ENCODE measurements at regions not wholly inside any gene's neighbourhood (a gene's known extent, or its start where the extent isn't known, plus 50 kb on each side); places are given as distances from the start of the nearest gene placed in this dataset.

DNA sequence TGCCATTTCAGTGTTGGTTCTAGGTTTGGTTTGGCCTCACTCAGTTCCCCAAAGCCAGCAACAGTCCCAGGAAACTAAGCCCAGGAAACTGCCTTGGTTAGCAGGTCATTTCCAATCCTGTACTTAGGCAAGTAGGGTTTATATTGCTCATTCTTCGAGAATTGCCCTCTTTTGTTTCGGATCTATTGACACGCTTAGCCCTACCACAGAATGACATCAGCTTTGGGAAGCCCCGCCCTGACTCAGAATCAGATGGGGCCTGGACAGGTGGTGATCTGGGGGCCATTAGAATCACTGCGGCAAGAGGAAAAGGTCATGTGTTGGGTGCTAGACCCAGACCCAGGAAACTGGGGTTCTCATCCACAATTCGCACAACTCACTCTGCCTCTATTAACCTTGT lies 578.2 kb downstream of the QKI start:
- no peak for ATAC-seq (ENCODE audit: low FRiP score)
- DNase-seq (ENCODE audit: low spot score): no peak
- TF ChIP-seq, protein P1, sequence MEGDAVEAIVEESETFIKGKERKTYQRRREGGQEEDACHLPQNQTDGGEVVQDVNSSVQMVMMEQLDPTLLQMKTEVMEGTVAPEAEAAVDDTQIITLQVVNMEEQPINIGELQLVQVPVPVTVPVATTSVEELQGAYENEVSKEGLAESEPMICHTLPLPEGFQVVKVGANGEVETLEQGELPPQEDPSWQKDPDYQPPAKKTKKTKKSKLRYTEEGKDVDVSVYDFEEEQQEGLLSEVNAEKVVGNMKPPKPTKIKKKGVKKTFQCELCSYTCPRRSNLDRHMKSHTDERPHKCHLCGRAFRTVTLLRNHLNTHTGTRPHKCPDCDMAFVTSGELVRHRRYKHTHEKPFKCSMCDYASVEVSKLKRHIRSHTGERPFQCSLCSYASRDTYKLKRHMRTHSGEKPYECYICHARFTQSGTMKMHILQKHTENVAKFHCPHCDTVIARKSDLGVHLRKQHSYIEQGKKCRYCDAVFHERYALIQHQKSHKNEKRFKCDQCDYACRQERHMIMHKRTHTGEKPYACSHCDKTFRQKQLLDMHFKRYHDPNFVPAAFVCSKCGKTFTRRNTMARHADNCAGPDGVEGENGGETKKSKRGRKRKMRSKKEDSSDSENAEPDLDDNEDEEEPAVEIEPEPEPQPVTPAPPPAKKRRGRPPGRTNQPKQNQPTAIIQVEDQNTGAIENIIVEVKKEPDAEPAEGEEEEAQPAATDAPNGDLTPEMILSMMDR (IDR thresholded peaks at IDR 0.05): no peak

- ATAC-seq (ENCODE audit: low FRiP score): no peak
- DNase-seq (ENCODE audit: low spot score): no peak
- TF ChIP-seq, protein P1 (IDR thresholded peaks at IDR 0.05): no peak
These were observed 577.5 kb downstream of the QKI start for GRCh38 chr6:163992056-163992455.

DNA sequence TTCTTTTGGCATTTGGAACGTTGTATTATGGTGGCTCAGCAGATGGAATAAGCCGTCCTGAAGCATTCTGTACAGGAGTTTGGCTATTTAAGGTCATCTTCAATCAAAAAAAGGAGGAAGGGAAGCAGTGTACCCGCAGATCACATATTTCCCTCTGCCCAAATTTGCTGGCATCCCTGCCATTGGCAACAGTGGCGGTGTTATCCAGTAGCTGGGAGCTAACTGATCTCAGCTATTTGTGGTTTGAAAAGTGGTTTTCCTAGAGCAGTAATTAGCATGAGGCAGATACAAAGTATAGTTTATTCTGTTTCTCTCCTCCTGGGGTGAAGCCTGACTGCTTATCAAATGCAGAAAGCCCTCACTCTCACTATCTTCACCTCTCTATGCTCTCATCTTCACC lies 576.8 kb downstream of the QKI start:
- no peak for DNase-seq (ENCODE audit: low spot score)

DNA sequence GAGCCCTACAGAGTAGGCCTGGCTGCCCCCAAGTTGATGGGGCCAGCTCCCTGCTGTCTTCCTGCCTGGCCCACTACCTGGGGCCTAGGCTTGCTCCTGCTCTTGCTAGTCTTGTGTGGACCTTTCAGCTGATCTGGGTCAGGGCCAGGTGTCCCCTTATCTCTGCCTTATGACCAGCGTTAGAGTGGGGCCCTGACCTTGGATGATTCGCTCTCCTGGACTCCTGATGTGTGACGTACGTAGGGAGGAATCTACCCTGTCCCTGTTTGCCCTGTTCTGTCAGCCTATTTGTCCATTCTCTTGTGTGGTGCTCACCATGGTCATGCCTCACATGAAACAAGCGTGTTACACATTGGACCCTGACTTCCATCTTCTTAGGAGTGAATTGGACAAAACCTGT lies 571.8 kb downstream of the QKI start:
- TF ChIP-seq, protein P1 (IDR thresholded peaks at IDR 0.05): no peak
- ATAC-seq (ENCODE audit: low FRiP score) (peak; percentile 29), DNase-seq (ENCODE audit: low spot score) (no peak)

More for the DNA sequence above, 576.8 kb downstream of the QKI start:
- TF ChIP-seq, protein P1 (IDR thresholded peaks at IDR 0.05): no peak
- ATAC-seq (ENCODE audit: low FRiP score): no peak

DNA sequence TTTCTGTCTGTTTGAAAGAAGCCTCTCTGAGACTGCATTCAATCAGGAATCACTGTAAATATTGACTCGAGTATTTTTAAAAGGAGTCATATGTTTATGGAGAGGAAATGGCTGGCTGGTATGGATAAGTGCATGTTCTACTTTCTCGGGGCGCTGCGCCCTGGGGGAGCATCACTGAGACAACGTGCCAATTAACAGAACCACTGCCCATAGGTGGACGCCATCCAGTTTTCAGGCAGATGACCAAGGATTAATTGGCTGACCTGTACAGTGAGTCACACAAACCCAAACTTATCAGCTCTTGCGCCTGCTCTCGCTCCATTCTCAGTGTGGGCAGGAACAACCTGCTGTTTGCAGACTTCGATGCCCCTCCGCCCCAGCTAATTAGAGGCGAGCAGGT lies 571.2 kb downstream of the QKI start:
- TF ChIP-seq, protein P1 (IDR thresholded peaks at IDR 0.05): no peak
- ATAC-seq (ENCODE audit: low FRiP score) (peak; percentile 75), DNase-seq (ENCODE audit: low spot score) (no peak)

DNA sequence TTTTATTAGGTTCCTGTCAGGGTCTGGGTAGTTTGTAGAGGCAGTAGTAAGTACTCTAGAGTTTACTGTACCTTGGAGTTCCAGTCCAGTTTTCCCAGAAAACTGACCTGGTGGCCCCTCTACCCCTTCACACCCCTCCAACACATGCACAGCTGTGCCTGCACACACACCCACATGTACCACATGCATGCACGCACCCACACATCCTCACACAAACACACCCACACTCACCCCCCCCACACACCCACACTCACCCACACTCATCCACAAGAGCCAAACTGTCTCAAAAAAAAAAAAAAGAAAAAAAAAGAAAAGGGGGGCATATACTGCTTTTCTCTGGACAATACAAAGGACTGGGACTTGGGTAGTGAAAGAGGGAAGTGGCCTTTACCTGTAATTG lies 570.5 kb downstream of the QKI start:
- DNase-seq (ENCODE audit: low spot score): no peak
- TF ChIP-seq, protein P1 (IDR thresholded peaks at IDR 0.05): no peak
- ATAC-seq (ENCODE audit: low FRiP score): no peak

DNA sequence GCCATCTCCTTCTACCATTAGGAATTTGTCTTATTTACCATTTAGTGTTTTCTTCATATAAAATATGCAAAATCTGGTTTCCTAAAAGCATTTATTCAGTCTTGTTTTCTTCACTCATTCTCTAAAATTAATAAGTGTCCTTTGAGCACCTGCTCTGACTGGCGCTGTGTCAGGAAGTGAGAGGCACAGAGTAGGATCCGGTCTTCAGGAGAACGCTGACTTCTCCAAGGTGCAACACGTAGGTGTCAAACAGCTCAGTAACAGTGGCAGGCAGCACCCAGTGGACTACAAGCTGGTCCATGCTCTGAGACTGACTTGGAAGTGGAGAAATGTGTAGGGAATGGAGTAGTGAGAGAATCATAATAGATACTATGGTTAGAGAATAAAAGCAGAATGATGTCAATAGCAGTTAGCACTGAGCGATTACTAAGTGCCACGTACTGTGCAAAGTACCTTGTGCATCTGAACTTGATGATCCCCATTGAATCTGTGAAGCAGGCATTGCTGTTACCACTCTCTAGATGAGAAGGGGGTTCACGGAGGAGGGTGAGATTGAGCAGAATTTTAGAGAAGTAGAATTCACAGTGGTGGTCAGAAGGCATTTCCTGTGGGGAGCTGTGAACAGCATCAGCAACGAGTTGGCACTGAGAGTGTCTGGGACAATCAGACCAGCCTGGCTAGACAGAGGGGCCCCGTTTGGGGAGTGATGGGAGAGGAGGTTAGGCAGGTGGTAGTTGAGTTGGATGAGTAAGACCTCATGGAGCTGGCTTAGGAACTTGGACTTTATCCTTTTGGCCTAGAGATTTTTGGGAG lies 569.8 kb downstream of the QKI start:
- TF ChIP-seq, protein P1 (IDR thresholded peaks at IDR 0.05): no peak

More for the DNA sequence above, 569.8 kb downstream of the QKI start:
- DNase-seq (ENCODE audit: low spot score) (no peak), ATAC-seq (ENCODE audit: low FRiP score) (no peak)
